Endothelial cell of umbilical vein (primary cell): ENCODE measurements at regions not wholly inside any gene's neighbourhood (a gene's known extent, or its start where the extent isn't known, plus 50 kb on each side); places are given as distances from the start of the nearest gene placed in this dataset.

Source experiments
- BruUV-seq: library from RNA; stranded (reverse); fragments of 400-500 nt; replicated peaks from 2 replicates; lab custom pipeline; 2021; lab: Mats Ljungman, UMichigan
- CTCF ChIA-PET: fragments of 300-600, 350-600 bp; sonication (Branson Sonifier 250); formaldehyde crosslinking; loops from one replicate; lab custom pipeline; 2021; ENCODE audit warnings: antibody characterized with exemption, inconsistent platforms; lab: Charles Lee
- POLR2A ChIA-PET: fragments of 300-600, 350-600 bp; sonication (Branson Sonifier 250); formaldehyde crosslinking; loops from one replicate; lab custom pipeline; 2021; ENCODE audit warnings: antibody characterized with exemption, inconsistent platforms; lab: Charles Lee
- DNase-seq: peaks from one replicate; pipeline ENCODE4 v3.0.0-alpha.2; 2011; ENCODE audit warnings: low read depth, low spot score
- FAIRE-seq: peaks from 2 replicates; lab custom pipeline; 2011; peaks lifted over from hg19 to GRCh38; lab: Jason Lieb, UNC
- H2AFZ ChIP-seq: 2 replicates; pipeline ENCODE4 v1.6.0; 2012; ENCODE audit warnings: low read depth, low read length, control low read depth, inconsistent platforms
- H3K27ac ChIP-seq: 2 replicates; pipeline ENCODE4 v1.5.1; 2011; ENCODE audit warnings: low read depth, mild to moderate bottlenecking, control low read depth, low read length, moderate library complexity; ENCODE audit not compliant: insufficient read depth
- H3K27me3 ChIP-seq, 2 experiments: 2 replicates each; pipeline versions ENCODE4 v1.6.0 to v1.6.1; 2011; ENCODE audit warnings: low read length in 2 of 2, mixed read lengths in 1 of 2; ENCODE audit not compliant: control insufficient read depth in 2 of 2, insufficient read depth in 2 of 2
- H3K36me3 ChIP-seq, 2 experiments: 2 replicates in 1 of 2; 3 replicates in 1 of 2; pipeline ENCODE4 v1.5.1; 2011; ENCODE audit warnings: low read length in 2 of 2, mild to moderate bottlenecking in 1 of 2, moderate library complexity in 1 of 2; ENCODE audit not compliant: control insufficient read depth in 2 of 2, insufficient read depth in 2 of 2; ENCODE audit errors: extremely low read depth in 1 of 2
- H3K4me1 ChIP-seq: 3 replicates; pipeline ENCODE4 v1.5.1; 2011; ENCODE audit warnings: mild to moderate bottlenecking, low read length; ENCODE audit not compliant: control insufficient read depth, insufficient read depth; ENCODE audit errors: extremely low read depth
- H3K4me2 ChIP-seq: 2 replicates; pipeline ENCODE4 v1.6.1; 2011; ENCODE audit warnings: low read length, control low read depth, mixed read lengths; ENCODE audit not compliant: insufficient read depth
- H3K4me3 ChIP-seq, 3 experiments: fragments of 200-600 bp in 1 of 3; sonication (generic), shearing (Covaris generic) in 1 of 3; replicated peaks in 1 of 3; 2 replicates each; pipeline ENCODE4 v1.5.1; 2011 to 2016; ENCODE audit warnings: control low read depth in 3 of 3, low read length in 3 of 3, mild to moderate bottlenecking in 2 of 3, inconsistent platforms in 1 of 3, low read depth in 1 of 3, moderate library complexity in 1 of 3; ENCODE audit not compliant: insufficient read depth in 1 of 3
- H3K79me2 ChIP-seq: 2 replicates; pipeline ENCODE4 v1.6.0; 2012; ENCODE audit warnings: low read length, inconsistent platforms; ENCODE audit not compliant: control insufficient read depth, insufficient read depth
- H3K9ac ChIP-seq: replicated peaks from 2 replicates; pipeline ENCODE3; 2011; ENCODE audit warnings: low read length, control low read depth; ENCODE audit not compliant: insufficient read depth; ENCODE audit errors: extremely low read depth
- H3K9me1 ChIP-seq: replicated peaks from 3 replicates; pipeline ENCODE4 v1.6.0; 2011; ENCODE audit warnings: mild to moderate bottlenecking, low read length; ENCODE audit not compliant: control insufficient read depth, insufficient read depth; ENCODE audit errors: extremely low read depth
- H3K9me3 ChIP-seq: replicated peaks from 2 replicates; pipeline ENCODE4 v1.5.1; 2012; ENCODE audit warnings: low read length, inconsistent platforms; ENCODE audit not compliant: control insufficient read depth, insufficient read depth
- H4K20me1 ChIP-seq: replicated peaks from 2 replicates; pipeline ENCODE3; 2011; ENCODE audit warnings: mild to moderate bottlenecking, low read length; ENCODE audit not compliant: control insufficient read depth, insufficient read depth; ENCODE audit errors: extremely low read depth
- EZH2 ChIP-seq: IDR thresholded peaks from 2 replicates; pipeline ENCODE4 v1.6.1; 2012; ENCODE audit warnings: borderline replicate concordance, low read depth, mild to moderate bottlenecking, moderate library complexity, low read length, inconsistent platforms; ENCODE audit not compliant: severe bottlenecking
- FOS ChIP-seq: IDR thresholded peaks from 2 replicates; pipeline ENCODE4 v1.6.1; 2011; ENCODE audit warnings: mild to moderate bottlenecking, low read length, moderate library complexity, borderline replicate concordance; ENCODE audit not compliant: insufficient read depth
- GATA2 ChIP-seq: IDR thresholded peaks from 2 replicates; pipeline ENCODE4 v1.7.0; 2011; ENCODE audit warnings: low read depth, mild to moderate bottlenecking, moderate library complexity, mixed read lengths, low read length; ENCODE audit not compliant: insufficient read length, insufficient read depth
- JUN ChIP-seq: IDR thresholded peaks from 2 replicates; pipeline ENCODE4 v1.6.1; 2011; ENCODE audit warnings: borderline replicate concordance, low read depth; ENCODE audit not compliant: insufficient read length, insufficient read depth
- MAX ChIP-seq: IDR thresholded peaks from 2 replicates; pipeline ENCODE4 v1.6.1; 2011; ENCODE audit not compliant: insufficient read depth, insufficient read length
- MYC ChIP-seq: IDR thresholded peaks from one replicate; pipeline ENCODE4 v1.6.1; 2011; ENCODE audit warnings: mild to moderate bottlenecking, low read depth, low read length
- POLR2A ChIP-seq: IDR thresholded peaks from 2 replicates; pipeline ENCODE4 v1.6.1; 2012; ENCODE audit warnings: low read depth, mild to moderate bottlenecking, control low read depth, low read length
- POLR2AphosphoS5 ChIP-seq: IDR thresholded peaks from 2 replicates; pipeline ENCODE4 v1.6.1; 2012; ENCODE audit warnings: low read depth, mild to moderate bottlenecking, control low read depth, low read length, moderate library complexity; ENCODE audit not compliant: insufficient read depth
- dilution Hi-C: fragments of 300-500 bp; cut with MboI; formaldehyde crosslinking; loops from one replicate; pipeline ENCODE4 v1.15.0; 2019; ENCODE audit warnings: low sequenced_read_pairs; ENCODE audit not compliant: extremely low pct_ligation_motif_present
- intact Hi-C: fragments of 100-400 bp; cut with micrococcal nuclease; formaldehyde crosslinking; loops from one replicate; pipeline ENCODE4 v1.10.0; 2022
- TF ChIP-seq, protein P1 (sequence below), 2 donors: IDR thresholded peaks; 1 replicate in 1 of 2; 2 replicates in 1 of 2; pipeline ENCODE4 v1.5.1; 2011; ENCODE audit warnings: low read length in 2 of 2, mild to moderate bottlenecking in 2 of 2, moderate library complexity in 2 of 2, control low read depth in 1 of 2, inconsistent platforms in 1 of 2, low read depth in 1 of 2; ENCODE audit not compliant: insufficient read depth in 1 of 2; ENCODE audit errors: extremely low read depth in 1 of 2

GRCh38 chr12:91516695-91517047 lies 334.1 kb upstream of the DCN start:
- Histone ChIP-seq H3K4me1 (no peaks in the 10 kb centered on the region), H3K9ac (no peak overlapping the region), H3K36me3 (no peaks in the 10 kb centered on the region), H3K27ac (no peak overlapping the region), H3K27me3 (peaks cover 0 to 2% of the 10 kb centered on the region in 2 experiments), H3K4me3 (no peak overlapping the region), H3K9me3 (no peaks in the 10 kb centered on the region), H2AFZ (no peak overlapping the region), H4K20me1 (no peaks in the 10 kb centered on the region), H3K79me2 (no peaks in the 10 kb centered on the region), H3K9me1 (no peaks in the 10 kb centered on the region), H3K4me2 (no peak overlapping the region)
- dilution Hi-C loops (no loop called here), intact Hi-C loops (no loop called here)
- no peak for TF ChIP-seq MAX
- no peak for TF ChIP-seq EZH2
- TF ChIP-seq MYC, result no peak
- DNase-seq (no peak), FAIRE-seq (no peak)
- POLR2A ChIA-PET, result no interaction called here
- CTCF ChIA-PET, result interaction anchor here (0.9 to 1.8 kb wide), 2 partner anchors 10 to 135 kb away, joined by 3 to 6 read pairs; no protein-coding TSS in a partner anchor
- BruUV-seq, result no TSS peak

DNA sequence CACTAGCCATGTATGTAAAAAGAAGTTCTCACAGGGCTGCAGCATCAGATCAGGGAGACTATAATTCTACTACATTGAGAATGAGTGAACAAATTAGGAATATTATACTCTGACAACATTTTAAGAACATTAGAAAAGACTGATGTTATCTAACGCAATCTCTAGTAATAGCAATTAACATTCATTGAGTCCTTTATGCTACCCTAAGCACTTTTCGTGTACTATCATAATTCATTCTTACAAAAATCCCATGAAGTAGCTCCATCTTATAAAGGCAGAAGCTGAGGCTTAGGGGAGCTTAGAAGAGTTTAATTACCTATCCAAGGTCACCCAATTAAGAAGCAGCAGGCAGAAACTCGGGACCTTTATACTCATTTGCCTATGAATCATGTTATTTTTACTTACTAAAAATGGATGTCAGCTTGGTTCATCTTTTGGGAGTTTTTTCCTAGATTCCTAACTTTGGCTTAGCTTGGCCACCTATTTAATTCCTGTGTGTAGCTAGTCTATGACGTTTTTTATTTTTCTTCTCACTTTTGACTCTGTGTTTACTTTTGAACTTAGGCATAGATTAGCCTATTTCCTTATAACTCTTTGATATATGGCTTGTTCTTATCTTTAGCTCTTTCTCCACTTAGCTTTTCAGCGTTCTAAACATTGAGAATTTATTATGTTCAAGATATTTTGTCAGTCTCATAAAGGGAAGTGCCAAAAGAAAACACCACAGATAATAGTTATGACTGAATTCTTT lies 333.5 kb upstream of the DCN start:
- dilution Hi-C loops, result no loop called here
- Histone ChIP-seq H3K9ac (no peak overlapping the region), H3K27me3 (peaks cover 0 to 2% of the 10 kb centered on the region in 2 experiments), H2AFZ (no peak overlapping the region), H3K4me2 (no peak overlapping the region), H3K9me1 (no peaks in the 10 kb centered on the region), H3K36me3 (no peaks in the 10 kb centered on the region), H3K27ac (no peak overlapping the region), H3K4me3 (no peak overlapping the region), H3K4me1 (no peaks in the 10 kb centered on the region), H3K9me3 (no peaks in the 10 kb centered on the region), H3K79me2 (no peaks in the 10 kb centered on the region), H4K20me1 (no peaks in the 10 kb centered on the region)
- intact Hi-C loops, result no loop called here
- FAIRE-seq, result no peak
- TF ChIP-seq JUN, result no peak
- TF ChIP-seq, protein P1, sequence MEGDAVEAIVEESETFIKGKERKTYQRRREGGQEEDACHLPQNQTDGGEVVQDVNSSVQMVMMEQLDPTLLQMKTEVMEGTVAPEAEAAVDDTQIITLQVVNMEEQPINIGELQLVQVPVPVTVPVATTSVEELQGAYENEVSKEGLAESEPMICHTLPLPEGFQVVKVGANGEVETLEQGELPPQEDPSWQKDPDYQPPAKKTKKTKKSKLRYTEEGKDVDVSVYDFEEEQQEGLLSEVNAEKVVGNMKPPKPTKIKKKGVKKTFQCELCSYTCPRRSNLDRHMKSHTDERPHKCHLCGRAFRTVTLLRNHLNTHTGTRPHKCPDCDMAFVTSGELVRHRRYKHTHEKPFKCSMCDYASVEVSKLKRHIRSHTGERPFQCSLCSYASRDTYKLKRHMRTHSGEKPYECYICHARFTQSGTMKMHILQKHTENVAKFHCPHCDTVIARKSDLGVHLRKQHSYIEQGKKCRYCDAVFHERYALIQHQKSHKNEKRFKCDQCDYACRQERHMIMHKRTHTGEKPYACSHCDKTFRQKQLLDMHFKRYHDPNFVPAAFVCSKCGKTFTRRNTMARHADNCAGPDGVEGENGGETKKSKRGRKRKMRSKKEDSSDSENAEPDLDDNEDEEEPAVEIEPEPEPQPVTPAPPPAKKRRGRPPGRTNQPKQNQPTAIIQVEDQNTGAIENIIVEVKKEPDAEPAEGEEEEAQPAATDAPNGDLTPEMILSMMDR (IDR thresholded peaks at IDR 0.05; ENCODE audit: extremely low read depth in 1 of 2, insufficient read depth in 1 of 2, low read depth in 1 of 2, low read length in 2 of 2), result no peak
- no peak for TF ChIP-seq FOS
- TF ChIP-seq POLR2AphosphoS5, result no peak
- no peak for TF ChIP-seq POLR2A
- TF ChIP-seq EZH2, result no peak
- TF ChIP-seq MYC, result no peak
- no peak for TF ChIP-seq MAX
- TF ChIP-seq GATA2, result no peak
- ChIA-PET CTCF (interaction anchor here (0.9 to 1.8 kb wide), 2 partner anchors 9 to 134 kb away, joined by 3 to 6 read pairs; no protein-coding TSS in a partner anchor), POLR2A (no interaction called here)
- no TSS peak for BruUV-seq
- no peak for DNase-seq
